OCI-LY7 (cell line): ENCODE measurements at regions not wholly inside any gene's neighbourhood (a gene's known extent, or its start where the extent isn't known, plus 50 kb on each side); places are given as distances from the start of the nearest gene placed in this dataset.

ENCODE experiments used
- BruUV-seq: library from RNA; stranded (reverse); fragments of 400-500 nt; replicated peaks from 2 replicates; lab custom pipeline; 2021; lab: Mats Ljungman, UMichigan
- CTCF ChIA-PET: fragments of 300-600 bp; sonication (Branson Sonifier 250); formaldehyde crosslinking; loops from one replicate; lab custom pipeline; 2022; ENCODE audit warnings: antibody characterized with exemption; ENCODE audit not compliant: unreplicated experiment; lab: Charles Lee
- POLR2A ChIA-PET: fragments of 300-600 bp; sonication (Branson Sonifier 250); formaldehyde crosslinking; loops from one replicate; lab custom pipeline; 2022; ENCODE audit warnings: antibody characterized with exemption; lab: Charles Lee
- DNase-seq: peaks from one replicate; pipeline ENCODE4 v3.0.0-alpha.2; 2015; ENCODE audit warnings: low spot score
- H2AFZ ChIP-seq: fragments of 200-600 bp; sonication (generic), shearing (Covaris generic); 2 replicates; pipeline ENCODE4 v1.6.1; 2014; ENCODE audit warnings: mild to moderate bottlenecking, antibody characterized with exemption, low read length, moderate library complexity
- H3K27ac ChIP-seq: fragments of 200-600 bp; sonication (generic); 2 replicates; pipeline ENCODE4 v1.5.1; 2014; ENCODE audit warnings: mixed run types, low read depth, mild to moderate bottlenecking, moderate library complexity, low read length, inconsistent platforms; ENCODE audit not compliant: poor library complexity, severe bottlenecking
- H3K36me3 ChIP-seq: fragments of 200-600 bp; sonication (generic); 2 replicates; pipeline ENCODE4 v1.6.1; 2014; ENCODE audit warnings: mild to moderate bottlenecking, antibody characterized with exemption, low read length, moderate library complexity, mixed read lengths; ENCODE audit not compliant: insufficient read depth
- H3K4me1 ChIP-seq: fragments of 200-600 bp; sonication (generic); 2 replicates; pipeline ENCODE4 v1.5.1; 2014; ENCODE audit warnings: mild to moderate bottlenecking, low read length; ENCODE audit not compliant: insufficient read depth, poor library complexity, severe bottlenecking
- H3K4me2 ChIP-seq: fragments of 200-600 bp; sonication (generic); 2 replicates; pipeline ENCODE4 v1.6.1; 2014; ENCODE audit warnings: mild to moderate bottlenecking, low read length
- H3K4me3 ChIP-seq: fragments of 200-600 bp; sonication (generic); 2 replicates; pipeline ENCODE4 v1.5.1; 2014; ENCODE audit warnings: mild to moderate bottlenecking, low read depth, low read length; ENCODE audit not compliant: poor library complexity, severe bottlenecking
- H3K79me2 ChIP-seq: fragments of 200-600 bp; sonication (generic); 2 replicates; pipeline ENCODE4 v1.6.1; 2016; ENCODE audit warnings: low read depth, mild to moderate bottlenecking, low read length, moderate library complexity, mixed read lengths; ENCODE audit not compliant: insufficient read depth
- H3K9me2 ChIP-seq: fragments of 200-600 bp; sonication (generic); 2 replicates; pipeline ENCODE4 v1.6.1; 2016; ENCODE audit warnings: mild to moderate bottlenecking, low read length, mixed read lengths; ENCODE audit not compliant: insufficient read depth
- H3K9me3 ChIP-seq: fragments of 200-600 bp; sonication (generic); 2 replicates; pipeline ENCODE4 v1.6.1; 2014; ENCODE audit warnings: mild to moderate bottlenecking, mixed run types, low read length, mixed read lengths
- H4K20me1 ChIP-seq: fragments of 200-600 bp; sonication (generic); 2 replicates; pipeline ENCODE4 v1.6.1; 2014; ENCODE audit warnings: mild to moderate bottlenecking, antibody characterized with exemption, low read length, moderate library complexity, mixed read lengths; ENCODE audit not compliant: insufficient read depth
- CTCF ChIP-seq: fragments of 200-600 bp; sonication (generic); conservative IDR thresholded peaks from 2 replicates; pipeline ENCODE4 v1.5.1; 2014; ENCODE audit warnings: mild to moderate bottlenecking, antibody characterized with exemption, low read length, moderate library complexity, mixed read lengths
- EZH2phosphoT487 ChIP-seq: fragments of 200-600 bp; sonication (generic); IDR thresholded peaks from 2 replicates; pipeline ENCODE4 v1.6.1; 2018; ENCODE audit warnings: low read depth, borderline replicate concordance, mild to moderate bottlenecking, mixed run types, antibody characterized with exemption, low read length, moderate library complexity, mixed read lengths
- intact Hi-C: fragments of 100-400 bp; cut with micrococcal nuclease; formaldehyde crosslinking; loops from one replicate; pipeline ENCODE4 v1.10.0; 2022; ENCODE audit not compliant: unreplicated experiment

GRCh38 chr9:71487061-71487460 lies 281.3 kb downstream of the CEMIP2 start:
- ChIA-PET CTCF (no interaction called here), POLR2A (interaction anchor here (0.7 kb wide), 1 partner anchor 797 kb away, joined by 3 read pairs; no protein-coding TSS in a partner anchor)
- no peak for TF ChIP-seq CTCF
- no peak for TF ChIP-seq EZH2phosphoT487
- Histone ChIP-seq H3K79me2 (no peaks in the 10 kb centered on the region), H3K9me2 (no peaks in the 10 kb centered on the region), H3K9me3 (no peaks in the 10 kb centered on the region), H3K27ac (no peak overlapping the region), H3K4me3 (no peak overlapping the region), H4K20me1 (no peaks in the 10 kb centered on the region), H3K4me1 (no peaks in the 10 kb centered on the region), H3K36me3 (no peaks in the 10 kb centered on the region), H3K4me2 (no peak overlapping the region), H2AFZ (no peak overlapping the region)
- no TSS peak for BruUV-seq
- no peak for DNase-seq
- intact Hi-C loops: no loop called here

GRCh38 chr9:71485326-71485725 lies 283.0 kb downstream of the CEMIP2 start:
- Histone ChIP-seq H2AFZ (no peak overlapping the region), H3K79me2 (no peaks in the 10 kb centered on the region), H3K36me3 (no peaks in the 10 kb centered on the region), H3K4me3 (no peak overlapping the region), H4K20me1 (no peaks in the 10 kb centered on the region), H3K27ac (no peak overlapping the region), H3K4me1 (no peaks in the 10 kb centered on the region), H3K9me2 (no peaks in the 10 kb centered on the region), H3K4me2 (no peak overlapping the region), H3K9me3 (no peaks in the 10 kb centered on the region)
- DNase-seq: no peak
- POLR2A ChIA-PET: no interaction called here
- BruUV-seq: no TSS peak
- intact Hi-C loops: no loop called here
- CTCF ChIA-PET: no interaction called here
- no peak for TF ChIP-seq EZH2phosphoT487
- no peak for TF ChIP-seq CTCF

- DNase-seq: no peak
- H4K20me1 ChIP-seq: no peaks in the 10 kb centered on the region
- no peak overlapping the region for H3K4me3 ChIP-seq
- no peaks in the 10 kb centered on the region for H3K4me1 ChIP-seq
- POLR2A ChIA-PET: no interaction called here
- H3K9me2 ChIP-seq: no peaks in the 10 kb centered on the region
- no peaks in the 10 kb centered on the region for H3K36me3 ChIP-seq
- H3K27ac ChIP-seq: no peak overlapping the region
- H3K4me2 ChIP-seq: no peak overlapping the region
- no TSS peak for BruUV-seq
- no peaks in the 10 kb centered on the region for H3K79me2 ChIP-seq
- intact Hi-C loops: no loop called here
- CTCF ChIA-PET: no interaction called here
- no peak overlapping the region for H2AFZ ChIP-seq
- H3K9me3 ChIP-seq: no peaks in the 10 kb centered on the region
- no peak for TF ChIP-seq CTCF
- no peak for TF ChIP-seq EZH2phosphoT487
These were observed 284.9 kb downstream of the CEMIP2 start for GRCh38 chr9:71483436-71483835.
